ENCODE measurements at regions not wholly inside any gene's neighbourhood (a gene's known extent, or its start where the extent isn't known, plus 50 kb on each side); places are given as distances from the start of the nearest gene placed in this dataset.
"Not testable (repeated sequence)": the region's sequence is repeated elsewhere in the genome, so short reads cannot be mapped to it uniquely, and the experiment has no call there.

DNA sequence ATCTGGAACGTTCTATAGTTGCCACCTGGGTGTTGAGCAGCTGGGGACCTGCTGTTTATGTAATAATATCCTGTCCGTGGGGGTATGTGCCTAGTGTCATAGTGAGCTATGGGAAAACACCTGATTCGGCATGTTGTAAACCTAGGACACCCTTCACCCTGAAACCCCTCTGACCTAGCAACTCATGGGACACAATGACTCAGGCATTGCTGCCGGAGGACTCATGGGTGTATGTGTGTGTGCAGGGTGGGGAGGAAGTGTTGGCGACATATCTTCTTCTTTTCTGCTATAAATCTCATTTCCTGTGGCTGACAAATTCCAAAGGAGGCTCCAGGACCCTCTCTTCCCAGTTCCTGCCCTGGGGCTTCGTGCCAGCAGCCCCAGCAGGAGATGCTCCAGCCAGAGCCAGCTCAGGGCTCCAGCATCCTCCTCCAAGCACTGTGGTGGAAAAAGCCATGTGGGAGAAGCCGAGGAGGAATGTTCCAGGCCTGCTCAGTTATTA lies 77.0 kb upstream of the PODXL start:
- DNase-seq, result no peak

- no peak for DNase-seq
These were observed 74.0 kb upstream of the PODXL start for GRCh38 chr7:131630427-131630826.

GRCh38 chr7:131629217-131629882 lies 72.9 kb upstream of the PODXL start:
- no peak for DNase-seq

- DNase-seq, result no peak
These were observed 72.2 kb upstream of the PODXL start for GRCh38 chr7:131628634-131629033.

DNA sequence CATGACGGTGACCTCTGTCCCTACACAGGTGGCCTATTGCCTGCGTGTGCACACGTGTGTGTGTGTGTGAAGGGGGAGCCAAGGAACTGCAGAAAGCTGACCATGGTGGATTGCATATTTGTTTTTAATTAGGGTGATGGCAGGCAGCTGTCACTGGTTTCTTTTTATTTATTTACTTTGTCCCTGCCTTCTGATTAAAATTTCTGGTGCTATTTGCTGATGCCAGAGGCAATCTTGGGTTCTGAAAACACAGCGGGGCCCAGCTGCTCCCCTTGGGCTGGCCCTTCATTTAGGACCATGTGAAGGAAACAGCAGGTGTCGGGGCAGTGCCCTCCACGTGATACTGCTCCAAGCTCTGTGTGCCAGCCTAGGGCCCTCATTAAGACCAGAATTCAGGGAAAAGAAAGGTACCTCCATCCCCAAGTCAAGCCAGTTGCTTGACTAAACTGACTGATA lies 71.3 kb upstream of the PODXL start:
- DNase-seq, result no peak

GRCh38 chr7:131626643-131627042 lies 70.2 kb upstream of the PODXL start:
- DNase-seq, result no peak

- no peak for DNase-seq
These were observed 69.5 kb upstream of the PODXL start for GRCh38 chr7:131625817-131626372.

DNA sequence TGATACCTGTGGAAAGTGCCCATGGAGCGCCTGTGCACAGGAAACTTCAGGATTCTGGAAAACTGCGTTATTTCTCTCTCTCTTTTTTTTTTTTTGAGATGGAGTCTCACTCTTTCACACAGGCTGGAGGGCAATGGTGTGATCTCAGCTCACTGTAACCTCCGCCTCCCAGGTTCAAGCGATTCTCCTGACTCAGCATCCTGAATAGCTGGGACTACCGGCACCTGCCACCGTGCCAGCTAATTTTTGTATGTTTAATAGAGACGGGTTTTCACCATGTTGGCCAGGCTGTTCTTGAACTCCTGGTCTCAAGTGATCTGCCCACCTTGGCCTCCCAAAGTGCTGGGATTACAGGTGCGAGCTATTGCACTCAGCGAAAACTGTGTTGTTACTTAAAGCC lies 68.9 kb upstream of the PODXL start:
- not testable (repeated sequence) for DNase-seq

GRCh38 chr7:131624536-131624935 lies 68.1 kb upstream of the PODXL start:
- DNase-seq, result no peak

- DNase-seq, result no peak
These were observed 66.7 kb upstream of the PODXL start for GRCh38 chr7:131623154-131623553.

GRCh38 chr7:131621652-131622051 lies 65.2 kb upstream of the PODXL start:
- DNase-seq, result no peak

DNA sequence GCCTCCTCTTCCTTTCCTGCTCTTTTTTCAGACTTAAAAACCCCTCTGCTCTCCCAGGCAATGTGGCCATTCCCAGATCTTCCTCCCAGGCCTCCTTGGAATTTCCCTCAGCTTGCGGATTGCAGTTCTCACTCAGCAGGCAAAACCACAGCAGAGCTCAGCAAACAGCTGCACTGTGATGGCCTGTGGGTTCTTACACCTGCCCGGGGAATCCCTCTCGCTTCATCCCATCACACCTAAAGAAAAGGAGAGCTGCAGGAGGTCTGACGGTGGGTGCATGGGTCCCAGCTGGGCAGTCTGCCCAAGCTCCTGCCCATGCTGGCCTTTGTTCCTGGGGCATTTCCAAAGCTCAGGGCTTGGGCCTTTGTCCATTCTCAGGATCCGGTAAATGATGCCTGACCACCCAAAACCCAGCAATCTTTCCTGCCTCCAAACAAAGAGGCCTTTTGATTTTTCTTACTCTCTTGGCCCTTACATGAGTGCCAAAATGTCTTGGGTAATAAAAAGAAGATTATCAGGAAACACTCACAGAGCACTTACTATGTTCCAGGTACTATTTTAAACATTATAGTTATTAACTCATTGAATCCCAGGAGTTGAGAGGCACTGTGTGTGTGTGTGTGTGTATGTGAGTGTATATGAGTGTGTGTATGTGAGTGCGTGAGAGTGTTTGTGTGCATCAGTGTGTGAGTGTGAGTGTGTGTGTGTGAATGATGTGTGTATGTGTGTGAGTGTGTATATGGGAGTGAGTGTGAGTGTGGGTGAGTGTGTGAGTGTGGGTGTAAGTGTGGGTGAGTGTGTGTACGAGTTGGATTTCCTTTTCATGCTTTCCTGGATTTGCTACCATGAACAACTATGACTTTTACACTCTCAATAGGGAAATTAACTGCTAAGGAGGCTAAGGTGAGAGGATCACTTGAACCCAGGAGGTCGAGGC lies 64.5 kb upstream of the PODXL start:
- DNase-seq, result no peak

DNA sequence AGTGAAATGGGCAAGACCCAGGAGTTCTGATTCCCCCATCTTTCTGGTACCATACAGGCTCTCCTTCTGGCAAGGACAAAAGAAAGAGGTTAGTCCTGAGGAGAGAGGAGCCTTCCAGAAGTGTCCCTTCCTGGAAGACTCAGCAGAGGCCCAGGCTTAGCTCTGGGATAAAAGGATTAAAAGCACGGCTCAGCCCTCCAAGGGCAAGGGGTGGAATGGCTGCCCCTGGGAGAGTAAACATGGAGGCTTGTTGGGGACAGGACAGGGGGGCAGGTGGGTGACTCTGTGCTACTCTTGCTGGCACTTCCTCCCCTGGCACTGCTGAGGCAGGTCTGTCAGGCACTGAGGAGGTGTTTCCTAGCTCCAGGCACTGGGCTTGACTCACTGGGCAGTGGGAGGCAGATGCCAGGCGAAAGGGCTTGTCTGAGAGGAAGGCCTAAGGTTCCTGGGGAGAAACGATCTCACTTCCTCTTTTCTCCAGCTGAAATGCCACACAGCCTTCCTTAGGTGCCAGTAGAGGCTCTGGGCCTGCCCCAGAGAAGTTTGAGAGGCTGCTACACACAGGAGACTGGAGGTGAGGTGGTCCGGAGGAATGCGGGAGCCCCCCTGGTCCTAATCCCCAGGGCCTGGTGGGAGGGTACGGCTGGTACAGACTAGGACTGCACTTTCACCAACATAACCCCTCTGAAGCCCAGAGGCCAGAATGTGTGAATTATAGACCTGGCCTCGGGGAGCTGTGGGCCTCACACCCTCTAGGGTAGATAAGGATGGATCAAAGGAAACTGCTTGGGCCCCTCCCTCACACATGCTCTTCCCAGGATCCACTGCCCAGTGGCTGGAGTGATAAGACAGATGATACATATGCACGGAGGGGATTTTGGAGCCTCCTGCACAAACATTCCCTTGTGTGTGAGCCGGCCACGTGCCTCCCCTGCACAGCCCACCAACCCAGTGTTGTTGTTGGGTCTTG lies 63.2 kb upstream of the PODXL start:
- no peak for DNase-seq

DNA sequence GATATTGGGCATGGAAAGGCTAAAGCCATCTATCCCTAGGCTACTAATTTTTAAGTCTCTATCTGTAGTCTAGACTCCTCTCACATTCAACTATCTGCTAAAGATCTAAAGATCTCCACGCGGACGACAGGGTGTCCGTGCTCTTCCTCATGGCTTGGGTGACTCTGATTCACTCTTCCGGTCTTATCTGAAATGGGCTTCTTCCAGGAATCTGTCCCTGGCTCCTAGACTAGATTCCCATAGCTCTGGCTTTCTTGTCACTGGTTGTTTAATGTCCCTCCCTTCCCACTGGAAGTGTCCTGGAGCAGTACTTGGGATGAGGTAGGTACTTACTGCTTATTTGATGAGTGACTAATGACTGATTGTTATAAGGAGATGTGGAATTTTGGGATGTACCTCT lies 62.0 kb upstream of the PODXL start:
- DNase-seq, result no peak

DNA sequence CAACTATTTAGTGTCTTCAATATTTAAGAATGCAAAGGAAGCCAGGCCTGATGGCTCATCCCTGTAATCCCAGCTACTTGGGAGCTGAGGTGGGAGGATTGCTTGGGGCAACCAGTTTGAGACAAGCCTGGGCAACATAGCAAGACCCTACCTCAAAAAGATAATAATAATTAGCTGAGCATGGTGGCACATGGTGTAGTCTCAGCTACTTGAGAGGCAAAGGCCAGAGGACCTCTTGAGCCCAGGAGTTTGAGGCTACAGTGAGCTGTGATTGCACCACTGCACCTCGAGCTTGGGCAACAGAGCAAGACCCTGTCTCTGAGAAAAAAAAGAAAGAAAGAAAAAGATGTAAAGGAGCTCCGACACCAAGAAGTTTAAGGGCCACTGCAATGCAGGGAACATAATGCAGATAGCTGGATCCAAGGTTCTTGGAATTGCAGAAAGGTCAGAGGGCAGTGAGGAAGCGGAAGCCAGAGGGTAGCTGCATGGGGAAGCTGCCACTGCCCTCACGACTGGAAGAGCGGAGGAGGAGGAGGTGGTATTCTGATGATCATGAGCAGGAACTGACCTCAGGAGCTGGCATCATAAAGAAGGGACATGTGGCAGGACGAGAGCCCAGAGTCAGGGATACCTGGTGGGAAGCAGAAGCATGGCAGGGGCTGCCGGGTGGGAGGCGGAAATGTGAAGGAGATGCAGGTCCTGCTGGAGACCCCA lies 60.2 kb upstream of the PODXL start:
- DNase-seq, result no peak

GRCh38 chr7:131613909-131614308 lies 57.5 kb upstream of the PODXL start:
- DNase-seq, result no peak

- peak in 1 of 14 donors; percentile 24 for DNase-seq
These were observed 53.6 kb upstream of the PODXL start for GRCh38 chr7:131610007-131610406.

- DNase-seq, result peak in 1 of 14 donors; percentile 43
These were observed 51.7 kb upstream of the PODXL start for GRCh38 chr7:131608116-131608500.

GRCh38 chr7:131607291-131608115 lies 51.1 kb upstream of the PODXL start:
- DNase-seq, result peak in 12 of 14 donors; percentile 7 to 70 (median 44)
